CD4-positive, alpha-beta T cell treated with Interleukin-15 for 4 hours (primary cell): ENCODE measurements at regions not wholly inside any gene's neighbourhood (a gene's known extent, or its start where the extent isn't known, plus 50 kb on each side); places are given as distances from the start of the nearest gene placed in this dataset.

ENCODE experiments used
- DNase-seq: peaks from one replicate; pipeline ENCODE4 v3.0.0-alpha.2; 2020; ENCODE audit warnings: low spot score

- DNase-seq, result no peak
Measured at GRCh38 chr2:103734911-103735310, 973.1 kb downstream of the TMEM182 start.

GRCh38 chr2:103738108-103738507 is 976.3 kb downstream of the TMEM182 start:
- DNase-seq, result no peak

- DNase-seq, result no peak
Measured at GRCh38 chr2:103738606-103739005, 976.8 kb downstream of the TMEM182 start.

- DNase-seq, result no peak
Measured at GRCh38 chr2:103739186-103739585, 977.4 kb downstream of the TMEM182 start.

GRCh38 chr2:103739921-103740320 is 978.1 kb downstream of the TMEM182 start:
- no peak for DNase-seq

- DNase-seq, result no peak
Measured at GRCh38 chr2:103740631-103741030, 978.8 kb downstream of the TMEM182 start.

- no peak for DNase-seq
Measured at GRCh38 chr2:103743195-103743594, 981.4 kb downstream of the TMEM182 start.

- DNase-seq, result no peak
Measured at GRCh38 chr2:103754530-103754929, 992.7 kb downstream of the TMEM182 start.

GRCh38 chr2:103773884-103774283 is 1012.1 kb downstream of the TMEM182 start:
- no peak for DNase-seq

- DNase-seq, result no peak
Measured at GRCh38 chr2:103780088-103780702, 1018.4 kb downstream of the TMEM182 start.

GRCh38 chr2:103781313-103781712 is 1019.5 kb downstream of the TMEM182 start:
- no peak for DNase-seq

GRCh38 chr2:103784261-103784660 is 1022.4 kb downstream of the TMEM182 start:
- DNase-seq, result no peak

GRCh38 chr2:103785432-103785831 is 1023.6 kb downstream of the TMEM182 start:
- no peak for DNase-seq

GRCh38 chr2:103785956-103786355 is 1024.1 kb downstream of the TMEM182 start:
- no peak for DNase-seq

GRCh38 chr2:103788389-103788788 is 1026.6 kb downstream of the TMEM182 start:
- no peak for DNase-seq

- no peak for DNase-seq
Measured at GRCh38 chr2:103788951-103789350, 1027.1 kb downstream of the TMEM182 start.

GRCh38 chr2:103789381-103790095 is 1027.7 kb downstream of the TMEM182 start:
- no peak for DNase-seq

- no peak for DNase-seq
Measured at GRCh38 chr2:103792042-103792441, 1030.2 kb downstream of the TMEM182 start.

GRCh38 chr2:103798291-103798690 is 1036.5 kb downstream of the TMEM182 start:
- no peak for DNase-seq

- DNase-seq, result no peak
Measured at GRCh38 chr2:103804013-103804412, 1042.2 kb downstream of the TMEM182 start.

GRCh38 chr2:103805746-103806145 is 1043.9 kb downstream of the TMEM182 start:
- no peak for DNase-seq

GRCh38 chr2:103808814-103809213 is 1045.1 kb upstream of the POU3F3 start:
- DNase-seq, result no peak

- DNase-seq, result no peak
Measured at GRCh38 chr2:103809415-103809814, 1044.5 kb upstream of the POU3F3 start.

- no peak for DNase-seq
Measured at GRCh38 chr2:103809941-103810441, 1043.9 kb upstream of the POU3F3 start.
